SJSA1 (cell line): ENCODE measurements at regions not wholly inside any gene's neighbourhood (a gene's known extent, or its start where the extent isn't known, plus 50 kb on each side); places are given as distances from the start of the nearest gene placed in this dataset.

Source experiments
- DNase-seq, 2 experiments: peaks; one replicate each; pipeline ENCODE4 v3.0.0-alpha.2; 2015 to 2020; ENCODE audit warnings: low spot score in 2 of 2, low read depth in 1 of 2
- H3K27ac ChIP-seq: fragments of 250-450 bp; sonication (Bioruptor Pico); 2 replicates; pipeline ENCODE4 v1.5.1; 2020; ENCODE audit warnings: mild to moderate bottlenecking, moderate library complexity
- H3K27me3 ChIP-seq: fragments of 250-450 bp; sonication (Bioruptor Pico); replicated peaks from 2 replicates; pipeline ENCODE4 v1.5.1; 2020; ENCODE audit warnings: mild to moderate bottlenecking, moderate library complexity
- H3K36me3 ChIP-seq: fragments of 250-450 bp; sonication (Bioruptor Pico); 2 replicates; pipeline ENCODE4 v1.5.1; 2020; ENCODE audit warnings: mild to moderate bottlenecking
- H3K4me1 ChIP-seq: fragments of 250-450 bp; sonication (Bioruptor Pico); replicated peaks from 2 replicates; pipeline ENCODE4 v1.6.1; 2021; ENCODE audit warnings: mild to moderate bottlenecking
- H3K4me3 ChIP-seq: fragments of 250-450 bp; sonication (Bioruptor Pico); 2 replicates; pipeline ENCODE4 v1.5.1; 2020; ENCODE audit warnings: mild to moderate bottlenecking
- H3K9me3 ChIP-seq: fragments of 250-450 bp; sonication (Bioruptor Pico); replicated peaks from 2 replicates; pipeline ENCODE4 v1.5.1; 2020; ENCODE audit warnings: mild to moderate bottlenecking

GRCh38 chr4:180538384-180539057 is 1704.7 kb upstream of the TENM3 start:
- H3K36me3 ChIP-seq, result no peaks in the 10 kb centered on the region
- H3K4me1 ChIP-seq, result no peaks in the 10 kb centered on the region
- H3K27me3 ChIP-seq, result no peaks in the 10 kb centered on the region
- no peak overlapping the region for H3K4me3 ChIP-seq
- no peak overlapping the region for H3K27ac ChIP-seq
- no peak for DNase-seq
- no peaks in the 10 kb centered on the region for H3K9me3 ChIP-seq

- H3K27ac ChIP-seq, result no peak overlapping the region
- no peak for DNase-seq
- H3K36me3 ChIP-seq, result no peaks in the 10 kb centered on the region
- H3K4me3 ChIP-seq, result no peak overlapping the region
- H3K9me3 ChIP-seq, result no peaks in the 10 kb centered on the region
- no peaks in the 10 kb centered on the region for H3K27me3 ChIP-seq
- H3K4me1 ChIP-seq, result no peaks in the 10 kb centered on the region
Measured at GRCh38 chr4:180539284-180539683, 1703.9 kb upstream of the TENM3 start.

- Histone ChIP-seq H3K27ac (no peak overlapping the region), H3K4me1 (no peaks in the 10 kb centered on the region), H3K9me3 (no peaks in the 10 kb centered on the region), H3K4me3 (no peak overlapping the region), H3K36me3 (no peaks in the 10 kb centered on the region), H3K27me3 (no peaks in the 10 kb centered on the region)
- no peak for DNase-seq
Measured at GRCh38 chr4:180541678-180542077, 1701.5 kb upstream of the TENM3 start.

GRCh38 chr4:180542445-180543100 is 1700.6 kb upstream of the TENM3 start:
- H3K36me3 ChIP-seq, result no peaks in the 10 kb centered on the region
- no peaks in the 10 kb centered on the region for H3K27me3 ChIP-seq
- DNase-seq, result peak in 1 of 2 experiments; percentile 18
- no peaks in the 10 kb centered on the region for H3K9me3 ChIP-seq
- H3K27ac ChIP-seq, result no peak overlapping the region
- no peaks in the 10 kb centered on the region for H3K4me1 ChIP-seq
- H3K4me3 ChIP-seq, result no peak overlapping the region

GRCh38 chr4:180550106-180550505 is 1693.1 kb upstream of the TENM3 start:
- no peak for DNase-seq
- Histone ChIP-seq H3K9me3 (no peaks in the 10 kb centered on the region), H3K4me1 (no peaks in the 10 kb centered on the region), H3K27me3 (no peaks in the 10 kb centered on the region), H3K36me3 (no peaks in the 10 kb centered on the region), H3K4me3 (no peak overlapping the region), H3K27ac (no peak overlapping the region)

DNA sequence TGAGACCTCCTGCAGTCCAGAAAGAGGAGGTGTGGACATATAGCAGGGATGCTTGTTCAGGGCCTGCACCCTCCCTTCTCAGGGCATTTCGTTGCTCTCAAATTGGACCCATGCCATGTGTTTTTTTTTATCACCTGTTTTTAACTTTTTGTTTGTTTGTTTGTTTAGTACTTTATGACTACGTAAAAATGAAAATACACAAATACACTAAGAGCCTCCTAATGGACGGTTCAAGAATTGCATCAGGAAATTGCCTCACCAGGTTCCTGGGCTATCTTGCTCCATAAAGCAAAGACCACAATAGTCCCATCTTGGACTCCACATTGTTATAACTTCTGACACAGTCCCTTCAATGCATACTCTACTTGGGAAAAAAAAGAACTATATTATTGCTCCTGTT is 1685.9 kb upstream of the TENM3 start:
- H3K4me3 ChIP-seq, result no peak overlapping the region
- H3K9me3 ChIP-seq, result no peaks in the 10 kb centered on the region
- H3K4me1 ChIP-seq, result no peaks in the 10 kb centered on the region
- H3K27me3 ChIP-seq, result no peaks in the 10 kb centered on the region
- DNase-seq, result no peak
- H3K36me3 ChIP-seq, result no peaks in the 10 kb centered on the region
- no peak overlapping the region for H3K27ac ChIP-seq

GRCh38 chr4:180557950-180558349 is 1685.3 kb upstream of the TENM3 start:
- no peak overlapping the region for H3K4me3 ChIP-seq
- no peaks in the 10 kb centered on the region for H3K27me3 ChIP-seq
- no peaks in the 10 kb centered on the region for H3K36me3 ChIP-seq
- H3K4me1 ChIP-seq, result no peaks in the 10 kb centered on the region
- H3K9me3 ChIP-seq, result no peaks in the 10 kb centered on the region
- DNase-seq, result no peak
- H3K27ac ChIP-seq, result no peak overlapping the region

DNA sequence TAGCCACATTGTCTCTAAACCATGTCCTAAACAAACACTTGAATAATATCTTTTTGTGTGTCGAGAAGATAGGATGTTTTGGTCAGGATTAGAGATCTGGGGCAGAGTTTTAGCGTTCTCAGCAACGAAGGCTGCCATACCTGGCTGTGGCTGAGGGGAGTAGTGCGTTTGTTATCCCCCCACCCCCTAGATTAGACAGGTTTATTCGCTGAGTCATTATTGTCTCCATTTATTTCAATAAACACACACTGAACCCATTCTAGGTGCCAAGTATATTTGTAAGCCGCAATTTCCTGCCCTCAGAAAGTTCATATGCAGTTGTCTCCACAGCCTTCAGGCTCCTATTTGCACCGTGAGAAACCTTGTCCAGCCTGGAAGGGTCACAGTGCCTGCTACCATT is 1684.8 kb upstream of the TENM3 start:
- Histone ChIP-seq H3K4me3 (no peak overlapping the region), H3K36me3 (no peaks in the 10 kb centered on the region), H3K27me3 (no peaks in the 10 kb centered on the region), H3K4me1 (no peaks in the 10 kb centered on the region), H3K27ac (no peak overlapping the region), H3K9me3 (no peaks in the 10 kb centered on the region)
- no peak for DNase-seq

- no peak for DNase-seq
- no peaks in the 10 kb centered on the region for H3K4me1 ChIP-seq
- H3K36me3 ChIP-seq, result no peaks in the 10 kb centered on the region
- no peak overlapping the region for H3K27ac ChIP-seq
- no peaks in the 10 kb centered on the region for H3K27me3 ChIP-seq
- H3K4me3 ChIP-seq, result no peak overlapping the region
- no peaks in the 10 kb centered on the region for H3K9me3 ChIP-seq
Measured at GRCh38 chr4:180560896-180561295, 1682.3 kb upstream of the TENM3 start.

- Histone ChIP-seq H3K4me3 (no peak overlapping the region), H3K27ac (no peak overlapping the region)
- no peak for DNase-seq
Measured at GRCh38 chr4:180564026-180564425, 1679.2 kb upstream of the TENM3 start.

GRCh38 chr4:180564448-180564847 is 1678.8 kb upstream of the TENM3 start:
- no peaks in the 10 kb centered on the region for H3K27me3 ChIP-seq
- no peak overlapping the region for H3K27ac ChIP-seq
- H3K4me1 ChIP-seq, result no peaks in the 10 kb centered on the region
- H3K4me3 ChIP-seq, result no peak overlapping the region
- no peaks in the 10 kb centered on the region; the same call in 1 of the 2 replicates for H3K9me3 ChIP-seq
- DNase-seq, result no peak
- H3K36me3 ChIP-seq, result no peaks in the 10 kb centered on the region

More at GRCh38 chr4:180564026-180564425, 1679.2 kb upstream of the TENM3 start:
- Histone ChIP-seq H3K36me3 (no peaks in the 10 kb centered on the region), H3K9me3 (no peaks in the 10 kb centered on the region; the same call in 1 of the 2 replicates), H3K27me3 (no peaks in the 10 kb centered on the region), H3K4me1 (no peaks in the 10 kb centered on the region)

GRCh38 chr4:180565856-180566431 is 1677.3 kb upstream of the TENM3 start:
- no peak overlapping the region for H3K27ac ChIP-seq
- H3K9me3 ChIP-seq, result no peaks in the 10 kb centered on the region; the same call in 1 of the 2 replicates
- no peaks in the 10 kb centered on the region for H3K4me1 ChIP-seq
- DNase-seq, result no peak
- no peak overlapping the region for H3K4me3 ChIP-seq
- no peaks in the 10 kb centered on the region for H3K27me3 ChIP-seq
- H3K36me3 ChIP-seq, result no peaks in the 10 kb centered on the region

GRCh38 chr4:180566492-180566891 is 1676.7 kb upstream of the TENM3 start:
- Histone ChIP-seq H3K27me3 (no peaks in the 10 kb centered on the region), H3K4me1 (no peaks in the 10 kb centered on the region), H3K36me3 (no peaks in the 10 kb centered on the region), H3K4me3 (no peak overlapping the region), H3K27ac (no peak overlapping the region), H3K9me3 (no peaks in the 10 kb centered on the region; the same call in 1 of the 2 replicates)
- DNase-seq, result no peak

DNA sequence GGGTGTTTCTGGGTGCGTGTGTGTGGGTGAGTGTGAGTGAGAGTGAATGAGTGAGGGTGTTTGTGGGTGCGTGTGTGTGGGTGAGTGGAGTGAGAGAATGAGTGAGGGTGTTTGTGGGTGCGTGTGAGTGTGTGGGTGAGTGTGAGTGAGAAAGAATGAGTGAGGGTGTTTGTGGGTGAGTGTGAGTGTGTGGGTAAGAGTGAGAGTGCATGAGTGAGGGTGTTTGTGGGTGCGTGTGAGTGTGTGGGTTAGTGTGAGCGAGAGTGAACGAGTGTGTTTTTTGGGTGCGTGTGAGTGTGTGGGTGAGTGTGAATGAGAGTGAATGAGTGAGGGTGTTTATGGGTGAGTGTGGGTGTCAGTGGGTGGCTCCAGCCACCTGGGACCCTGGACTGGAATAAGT is 1676.1 kb upstream of the TENM3 start:
- no peak for DNase-seq
- no peak overlapping the region for H3K4me3 ChIP-seq
- no peak overlapping the region for H3K27ac ChIP-seq
- H3K36me3 ChIP-seq, result no peaks in the 10 kb centered on the region
- no peaks in the 10 kb centered on the region for H3K27me3 ChIP-seq
- no peaks in the 10 kb centered on the region; the same call in 1 of the 2 replicates for H3K9me3 ChIP-seq
- H3K4me1 ChIP-seq, result no peaks in the 10 kb centered on the region
